ENCODE measurements at regions not wholly inside any gene's neighbourhood (a gene's known extent, or its start where the extent isn't known, plus 50 kb on each side); places are given as distances from the start of the nearest gene placed in this dataset.

GRCh38 chr6:111970426-111970825 lies 83.5 kb upstream of the CCN6 start:
- DNase-seq, result no peak
- Histone ChIP-seq H3K4me3 (ENCODE audit: low read depth, low read length) (no peak overlapping the region), H3K36me3 (no peaks in the 10 kb centered on the region), H3K9me3 (no peaks in the 10 kb centered on the region), H3K4me1 (0 out of 2 replicates have a peak, but pooled peaks cover 3% of the 10 kb centered on the region), H3K27me3 (no peaks in the 10 kb centered on the region)
- TF ChIP-seq CTCF (IDR thresholded peaks at IDR 0.05; ENCODE audit: low read depth, low read length), result no peak

GRCh38 chr6:111971181-111971841 lies 82.6 kb upstream of the CCN6 start:
- H3K36me3 ChIP-seq, result no peaks in the 10 kb centered on the region
- no peak for TF ChIP-seq CTCF (IDR thresholded peaks at IDR 0.05; ENCODE audit: low read depth, low read length)
- H3K27me3 ChIP-seq, result no peaks in the 10 kb centered on the region
- H3K9me3 ChIP-seq, result no peaks in the 10 kb centered on the region
- 0 out of 2 replicates have a peak, but pooled peaks cover 3% of the 10 kb centered on the region for H3K4me1 ChIP-seq
- no peak for DNase-seq
- no peak overlapping the region for H3K4me3 ChIP-seq (ENCODE audit: low read depth, low read length)

GRCh38 chr6:111971866-111972532 lies 81.9 kb upstream of the CCN6 start:
- no peak for TF ChIP-seq CTCF (IDR thresholded peaks at IDR 0.05; ENCODE audit: low read depth, low read length)
- Histone ChIP-seq H3K9me3 (no peaks in the 10 kb centered on the region), H3K36me3 (no peaks in the 10 kb centered on the region), H3K4me1 (0 out of 2 replicates have a peak, but pooled peaks cover 3% of the 10 kb centered on the region), H3K4me3 (ENCODE audit: low read depth, low read length) (no peak overlapping the region), H3K27me3 (no peaks in the 10 kb centered on the region)
- DNase-seq, result no peak

GRCh38 chr6:111972745-111973117 lies 81.2 kb upstream of the CCN6 start:
- no peak for DNase-seq
- Histone ChIP-seq H3K4me1 (0 out of 2 replicates have a peak, but pooled peaks cover 3% of the 10 kb centered on the region), H3K9me3 (no peaks in the 10 kb centered on the region), H3K36me3 (no peaks in the 10 kb centered on the region), H3K27me3 (no peaks in the 10 kb centered on the region), H3K4me3 (ENCODE audit: low read depth, low read length) (no peak overlapping the region)
- TF ChIP-seq CTCF (IDR thresholded peaks at IDR 0.05; ENCODE audit: low read depth, low read length), result no peak

- no peak for TF ChIP-seq CTCF (IDR thresholded peaks at IDR 0.05; ENCODE audit: low read depth, low read length)
- Histone ChIP-seq H3K27me3 (no peaks in the 10 kb centered on the region), H3K9me3 (no peaks in the 10 kb centered on the region), H3K4me3 (ENCODE audit: low read depth, low read length) (no peak overlapping the region), H3K36me3 (no peaks in the 10 kb centered on the region), H3K4me1 (0 out of 2 replicates have a peak, but pooled peaks cover 3% of the 10 kb centered on the region)
- no peak for DNase-seq
These were observed 80.7 kb upstream of the CCN6 start for GRCh38 chr6:111973118-111973761.
